PFSK-1 (cell line): ENCODE measurements at regions not wholly inside any gene's neighbourhood (a gene's known extent, or its start where the extent isn't known, plus 50 kb on each side); places are given as distances from the start of the nearest gene placed in this dataset.

ENCODE experiments used
- FOXP2 ChIP-seq: optimal IDR thresholded peaks from 2 replicates; pipeline ENCODE3; 2011; ENCODE audit warnings: borderline replicate concordance, control low read depth, inconsistent platforms; ENCODE audit not compliant: insufficient read depth; ENCODE audit errors: extremely low read length, extremely low read depth
- POLR2AphosphoS5 ChIP-seq: IDR thresholded peaks from 2 replicates; pipeline ENCODE4 v1.6.1; 2012; ENCODE audit warnings: low read depth, mild to moderate bottlenecking, control low read depth, low read length, moderate library complexity
- REST ChIP-seq, 2 experiments: IDR thresholded peaks; 2 replicates each; pipeline versions ENCODE4 v1.6.1 to v1.8.0; 2011 to 2012; ENCODE audit warnings: low read depth in 2 of 2, low read length in 2 of 2, control low read depth in 1 of 2, inconsistent platforms in 1 of 2, mild to moderate bottlenecking in 1 of 2, moderate library complexity in 1 of 2; ENCODE audit not compliant: insufficient read depth in 1 of 2
- SIN3A ChIP-seq: IDR thresholded peaks from 2 replicates; pipeline ENCODE4 v1.6.1; 2012; ENCODE audit warnings: mild to moderate bottlenecking, low read length, moderate library complexity, borderline replicate concordance; ENCODE audit not compliant: insufficient read depth
- TAF1 ChIP-seq: IDR thresholded peaks from 2 replicates; pipeline ENCODE4 v1.6.1; 2012; ENCODE audit warnings: low read length, control low read depth, borderline replicate concordance; ENCODE audit not compliant: insufficient read depth

GRCh38 chr7:119842337-119842736, 430.6 kb upstream of the KCND2 start:
- TF ChIP-seq POLR2AphosphoS5 (no peak), REST (IDR thresholded peaks at IDR 0.05; ENCODE audit: insufficient read depth in 1 of 2, low read depth in 2 of 2, low read length in 2 of 2) (no peak), SIN3A (no peak), TAF1 (no peak), FOXP2 (no peak)
